Spleen (tissue), 7 donors: ENCODE measurements at regions not wholly inside any gene's neighbourhood (a gene's known extent, or its start where the extent isn't known, plus 50 kb on each side); places are given as distances from the start of the nearest gene placed in this dataset.

Source experiments
- CTCF ChIP-seq, 11 experiments: fragments of 200-600 bp in 7 of 11; fragments of 450-650 bp in 4 of 11; sonication (generic) in 4 of 11; IDR thresholded peaks in 8 of 11; conservative IDR thresholded peaks in 3 of 11; 1 replicate in 7 of 11; 2 replicates in 4 of 11; pipeline versions ENCODE4 v1.4.0 to v1.8.0; 2016 to 2021; ENCODE audit warnings: antibody characterized with exemption in 11 of 11, inconsistent platforms in 4 of 11, mild to moderate bottlenecking in 1 of 11
- POLR2A ChIP-seq, 3 donors: fragments of 450-650 bp; IDR thresholded peaks; one replicate each; pipeline ENCODE4 v1.5.1; 2017; ENCODE audit warnings: antibody characterized with exemption in 3 of 3, mild to moderate bottlenecking in 1 of 3
- POLR2AphosphoS5 ChIP-seq, 3 donors: sonication (generic); formaldehyde crosslinking; IDR thresholded peaks; one replicate each; pipeline ENCODE4 v1.5.1; 2017; ENCODE audit warnings: antibody characterized with exemption in 3 of 3
- donor health status: DM: no; HTN: no; CAD: no; lungs with moderate emphysema.
- donor health status: DM: no; HTN: no; CAD: no.
- donor health status: DM: no; HTN: no; CAD: no.

DNA sequence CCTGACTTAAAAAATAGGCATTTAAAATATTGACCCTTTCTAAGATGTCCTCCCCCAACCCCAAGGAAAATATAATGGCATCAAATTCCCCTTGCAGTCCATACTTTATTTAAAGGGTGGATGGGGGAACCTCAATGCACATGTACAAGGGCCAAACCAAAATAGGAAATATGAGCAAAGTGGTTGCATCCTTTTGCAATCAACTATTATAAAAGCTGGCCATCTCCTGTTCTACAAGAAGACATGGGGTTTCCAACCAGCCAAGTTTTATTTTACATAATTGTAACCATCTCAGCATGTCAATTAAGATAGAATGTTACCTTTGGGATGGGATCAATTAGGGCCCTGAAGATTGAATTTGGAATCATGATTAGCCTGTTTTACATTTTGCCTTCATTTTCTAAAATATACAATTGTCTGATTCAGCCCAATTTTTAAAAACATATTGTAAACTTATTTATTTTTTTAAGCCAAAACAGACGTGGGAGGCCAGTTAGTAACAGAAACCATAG lies 146.7 kb upstream of the NFIA start:
- no peak for TF ChIP-seq CTCF (IDR thresholded peaks at IDR 0.05 in 8 of 11, conservative IDR thresholded peaks at IDR 0.05 in 3 of 11)
- TF ChIP-seq POLR2AphosphoS5 (IDR thresholded peaks at IDR 0.05), result no peak
- no peak for TF ChIP-seq POLR2A (IDR thresholded peaks at IDR 0.05)
